ENCODE measurements at regions not wholly inside any gene's neighbourhood (a gene's known extent, or its start where the extent isn't known, plus 50 kb on each side); places are given as distances from the start of the nearest gene placed in this dataset.

DNA sequence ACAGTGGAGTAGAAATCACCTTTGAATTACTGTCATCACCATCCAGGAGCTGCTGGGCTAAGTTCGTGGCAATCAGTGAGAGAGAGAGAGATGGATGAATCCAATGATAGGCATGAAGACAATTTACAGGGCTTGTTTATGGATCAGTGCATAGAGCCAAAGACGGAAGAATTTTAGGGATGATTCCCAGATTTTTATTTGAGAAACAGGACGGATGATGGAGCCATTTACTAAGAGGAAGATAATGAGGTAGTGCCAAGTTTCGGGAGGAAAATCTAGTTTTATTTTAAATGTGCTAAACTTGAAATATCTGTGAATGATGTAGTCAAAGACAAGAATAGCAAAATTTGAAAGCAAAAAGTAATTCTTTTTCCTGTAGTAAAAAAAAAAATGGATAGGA, 394.2 kb upstream of the PAPPA start:
- TF ChIP-seq, protein P1, sequence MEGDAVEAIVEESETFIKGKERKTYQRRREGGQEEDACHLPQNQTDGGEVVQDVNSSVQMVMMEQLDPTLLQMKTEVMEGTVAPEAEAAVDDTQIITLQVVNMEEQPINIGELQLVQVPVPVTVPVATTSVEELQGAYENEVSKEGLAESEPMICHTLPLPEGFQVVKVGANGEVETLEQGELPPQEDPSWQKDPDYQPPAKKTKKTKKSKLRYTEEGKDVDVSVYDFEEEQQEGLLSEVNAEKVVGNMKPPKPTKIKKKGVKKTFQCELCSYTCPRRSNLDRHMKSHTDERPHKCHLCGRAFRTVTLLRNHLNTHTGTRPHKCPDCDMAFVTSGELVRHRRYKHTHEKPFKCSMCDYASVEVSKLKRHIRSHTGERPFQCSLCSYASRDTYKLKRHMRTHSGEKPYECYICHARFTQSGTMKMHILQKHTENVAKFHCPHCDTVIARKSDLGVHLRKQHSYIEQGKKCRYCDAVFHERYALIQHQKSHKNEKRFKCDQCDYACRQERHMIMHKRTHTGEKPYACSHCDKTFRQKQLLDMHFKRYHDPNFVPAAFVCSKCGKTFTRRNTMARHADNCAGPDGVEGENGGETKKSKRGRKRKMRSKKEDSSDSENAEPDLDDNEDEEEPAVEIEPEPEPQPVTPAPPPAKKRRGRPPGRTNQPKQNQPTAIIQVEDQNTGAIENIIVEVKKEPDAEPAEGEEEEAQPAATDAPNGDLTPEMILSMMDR (IDR thresholded peaks at IDR 0.05; ENCODE audit: borderline replicate concordance, insufficient read depth, low read depth, low read length) = no peak
- no peak overlapping the region for H3K4me3 ChIP-seq (ENCODE audit: low read depth, low read length)

DNA sequence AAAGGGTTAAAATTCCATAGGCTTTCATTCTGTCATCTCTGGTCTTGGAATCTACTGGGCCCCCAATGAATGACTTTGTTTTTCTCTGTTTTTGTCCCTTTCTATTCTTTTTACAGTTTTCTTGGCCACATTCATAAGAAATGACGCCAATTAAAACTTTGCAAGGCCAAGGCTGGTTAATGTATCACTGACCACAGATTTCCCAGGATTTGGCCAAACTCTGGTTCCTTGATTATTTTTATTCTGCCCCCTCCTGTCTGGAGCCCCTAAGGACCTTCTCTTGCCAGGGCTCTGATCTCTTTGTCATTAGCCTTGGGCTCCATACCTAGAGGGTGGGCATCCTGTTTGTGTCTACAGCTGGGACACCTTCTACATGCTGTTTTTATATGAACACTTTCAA, 388.9 kb upstream of the PAPPA start:
- TF ChIP-seq, protein P1 (IDR thresholded peaks at IDR 0.05; ENCODE audit: borderline replicate concordance, insufficient read depth, low read depth, low read length) = no peak

DNA sequence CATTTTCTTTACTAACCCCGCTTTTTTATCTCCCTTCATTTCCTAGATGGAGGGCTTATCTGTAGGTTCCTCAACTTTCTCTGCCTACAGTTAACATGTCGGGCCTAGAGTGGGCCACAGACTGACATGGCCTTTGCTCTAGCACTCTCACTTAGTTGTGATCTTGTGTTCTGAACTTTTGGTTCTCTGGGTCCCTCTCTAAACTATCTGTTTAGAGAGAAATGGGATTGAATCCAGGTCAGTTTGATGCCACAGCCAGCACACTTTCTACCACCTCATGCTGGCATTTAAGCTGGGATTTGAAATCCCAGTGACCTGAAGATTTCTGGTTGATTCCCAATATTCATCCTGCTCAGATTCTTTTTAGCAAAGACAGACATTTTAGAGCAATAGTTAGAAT, 388.5 kb upstream of the PAPPA start:
- no peak overlapping the region for H3K4me3 ChIP-seq (ENCODE audit: low read depth, low read length)
- TF ChIP-seq, protein P1 (IDR thresholded peaks at IDR 0.05; ENCODE audit: borderline replicate concordance, insufficient read depth, low read depth, low read length) = no peak

More for the DNA sequence above, 388.9 kb upstream of the PAPPA start:
- no peak overlapping the region for H3K4me3 ChIP-seq (ENCODE audit: low read depth, low read length)

DNA sequence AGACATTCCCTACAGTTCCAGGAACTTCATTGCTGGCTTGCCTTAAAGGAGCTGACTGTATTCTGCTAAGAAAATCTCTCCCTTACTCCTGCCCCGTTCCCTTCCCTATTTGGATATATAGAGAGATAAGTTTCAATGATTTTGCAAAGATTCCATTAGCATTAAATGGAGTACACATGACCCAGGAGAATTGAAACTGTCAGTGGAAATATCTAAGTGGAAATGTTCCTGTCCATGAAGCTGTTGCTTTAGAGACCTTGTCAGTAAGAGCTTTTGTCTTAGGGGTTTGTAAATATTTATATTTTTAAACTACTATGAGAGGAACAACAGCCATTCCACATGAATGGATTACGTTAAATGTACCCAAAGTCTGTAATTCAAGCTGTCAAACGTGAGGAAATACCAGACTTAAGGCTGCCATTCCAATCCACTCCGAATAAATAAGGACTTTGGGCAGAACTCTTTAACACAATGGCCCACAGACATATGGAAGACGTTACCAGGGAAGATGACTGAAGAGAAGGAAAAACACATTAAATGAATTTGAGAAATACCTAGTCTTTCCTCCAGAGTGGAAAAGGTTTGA, 387.1 kb upstream of the PAPPA start:
- TF ChIP-seq, protein P1 (IDR thresholded peaks at IDR 0.05; ENCODE audit: borderline replicate concordance, insufficient read depth, low read depth, low read length) = no peak
- no peak overlapping the region for H3K4me3 ChIP-seq (ENCODE audit: low read depth, low read length)

DNA sequence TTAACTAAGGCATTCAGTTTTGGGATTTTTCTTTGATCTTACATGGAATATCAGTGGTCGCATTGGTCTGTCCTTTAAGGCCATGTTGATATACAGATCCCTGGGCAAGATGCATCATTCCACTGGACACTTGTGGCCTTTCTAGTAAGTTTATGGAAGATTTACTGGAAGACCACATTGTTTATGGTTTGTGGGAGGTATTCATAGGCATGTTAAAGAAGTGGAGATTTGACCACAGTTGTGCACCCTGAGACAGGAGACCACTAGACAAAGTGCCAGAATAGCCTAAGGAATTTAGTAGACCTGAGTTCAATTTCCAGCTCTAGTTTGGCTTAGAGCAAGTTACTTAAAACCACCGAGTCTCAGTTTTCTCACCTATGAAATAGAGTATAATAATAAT, 383.1 kb upstream of the PAPPA start:
- TF ChIP-seq, protein P1 (IDR thresholded peaks at IDR 0.05; ENCODE audit: borderline replicate concordance, insufficient read depth, low read depth, low read length) = no peak
- H3K4me3 ChIP-seq (ENCODE audit: low read depth, low read length) = no peak overlapping the region

DNA sequence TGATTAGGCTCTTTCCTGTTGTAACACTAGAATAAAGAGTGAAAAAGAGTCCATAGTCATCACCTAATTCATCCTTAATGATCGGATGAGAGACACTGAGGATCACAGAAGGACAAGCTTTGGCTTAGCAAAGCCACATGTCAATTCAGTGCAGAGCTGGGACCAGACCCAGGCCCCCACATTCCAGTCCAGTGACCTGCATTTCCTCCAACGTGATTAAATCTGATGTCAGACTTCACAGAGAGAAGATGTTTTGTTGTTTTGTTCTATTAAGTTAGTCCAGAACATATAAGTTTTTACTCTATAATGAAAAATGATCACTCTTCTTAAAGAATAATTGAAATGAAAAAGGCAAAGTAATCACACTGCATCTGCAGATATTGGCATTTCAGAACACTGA, 377.9 kb upstream of the PAPPA start:
- TF ChIP-seq, protein P1 (IDR thresholded peaks at IDR 0.05; ENCODE audit: borderline replicate concordance, insufficient read depth, low read depth, low read length) = no peak
- H3K4me3 ChIP-seq (ENCODE audit: low read depth, low read length) = no peak overlapping the region

DNA sequence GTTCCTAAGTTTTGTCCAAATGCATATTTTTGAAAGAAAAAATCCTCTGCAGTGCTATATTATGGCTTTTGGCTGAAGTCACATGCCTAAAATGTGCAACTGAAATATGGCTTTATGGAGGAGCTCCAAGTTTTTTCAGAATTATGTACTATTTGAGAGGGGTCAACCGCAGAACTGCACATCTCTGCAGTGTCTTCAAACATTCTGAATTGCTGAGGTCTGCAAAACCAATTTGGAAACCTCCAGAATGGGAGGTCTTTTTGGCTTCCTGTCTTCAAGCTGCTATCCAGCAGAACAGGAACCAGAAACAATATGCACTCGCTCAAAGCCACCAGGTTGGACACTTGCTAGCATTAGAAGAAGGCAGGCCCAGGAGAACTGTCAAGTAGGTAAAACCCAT, 376.0 kb upstream of the PAPPA start:
- TF ChIP-seq, protein P1 (IDR thresholded peaks at IDR 0.05; ENCODE audit: borderline replicate concordance, insufficient read depth, low read depth, low read length) = no peak
- no peak overlapping the region for H3K4me3 ChIP-seq (ENCODE audit: low read depth, low read length)
